Gastroesophageal sphincter (tissue), 4 donors: ENCODE measurements at regions not wholly inside any gene's neighbourhood (a gene's known extent, or its start where the extent isn't known, plus 50 kb on each side); places are given as distances from the start of the nearest gene placed in this dataset.

ENCODE experiments used
- ATAC-seq: fragments of 150-250 bp; one replicate; pipeline ENCODE4 v1.9.1; 2016; ENCODE audit warnings: mild to moderate bottlenecking, moderate library complexity
- H3K27ac ChIP-seq, 4 donors: fragments of 200-600 bp; sonication (generic) in 3 of 4; 1 replicate in 3 of 4; 2 replicates in 1 of 4; pipeline ENCODE4 v1.5.1; 2016 to 2019
- H3K27me3 ChIP-seq: fragments of 200-600 bp; sonication (generic); one replicate; pipeline ENCODE4 v1.5.1; 2019
- H3K36me3 ChIP-seq, 2 donors: fragments of 200-600 bp; sonication (generic); one replicate each; pipeline ENCODE4 v1.5.1; 2019; ENCODE audit warnings: control low read depth in 1 of 2
- H3K4me1 ChIP-seq, 3 donors: fragments of 200-600 bp; sonication (generic); 1 replicate in 2 of 3; 2 replicates in 1 of 3; pipeline ENCODE4 v1.5.1; 2016 to 2019; ENCODE audit warnings: control low read depth in 2 of 3
- H3K4me3 ChIP-seq, 2 donors: fragments of 200-600 bp; sonication (generic); one replicate each; pipeline ENCODE4 v1.5.1; 2019; ENCODE audit warnings: mild to moderate bottlenecking in 1 of 2, moderate library complexity in 1 of 2
- H3K9me3 ChIP-seq, 3 donors: fragments of 200-600 bp; sonication (generic); one replicate each; pipeline ENCODE4 v1.5.1; 2017 to 2019; ENCODE audit warnings: control low read depth in 2 of 3
- EP300 ChIP-seq: sonication (generic); formaldehyde crosslinking; IDR thresholded peaks from one replicate; pipeline ENCODE4 v1.6.1; 2017; ENCODE audit warnings: antibody characterized with exemption, mild to moderate bottlenecking
- POLR2A ChIP-seq, 2 donors: fragments of 450-650 bp; IDR thresholded peaks; one replicate each; pipeline ENCODE4 v1.6.1; 2017; ENCODE audit warnings: antibody characterized with exemption in 2 of 2, mild to moderate bottlenecking in 2 of 2, moderate library complexity in 1 of 2
- POLR2AphosphoS5 ChIP-seq: sonication (generic); formaldehyde crosslinking; IDR thresholded peaks from one replicate; pipeline ENCODE4 v1.6.1; 2017; ENCODE audit warnings: antibody characterized with exemption
- WGBS, 2 donors: methylation state at CpG; one replicate each; pipeline ENCODE4 v1.1.5; 2018; ENCODE audit warnings: low coverage in 1 of 2; 5-methylcytosine and 5-hydroxymethylcytosine counted together
- TF ChIP-seq, protein P1 (sequence below), 4 experiments: fragments of 200-600 bp in 2 of 4; fragments of 450-650 bp in 2 of 4; sonication (generic) in 1 of 4; IDR thresholded peaks; one replicate each; pipeline ENCODE4 v1.5.1; 2017 to 2019; ENCODE audit warnings: antibody characterized with exemption in 4 of 4, mild to moderate bottlenecking in 2 of 4, moderate library complexity in 2 of 4

DNA sequence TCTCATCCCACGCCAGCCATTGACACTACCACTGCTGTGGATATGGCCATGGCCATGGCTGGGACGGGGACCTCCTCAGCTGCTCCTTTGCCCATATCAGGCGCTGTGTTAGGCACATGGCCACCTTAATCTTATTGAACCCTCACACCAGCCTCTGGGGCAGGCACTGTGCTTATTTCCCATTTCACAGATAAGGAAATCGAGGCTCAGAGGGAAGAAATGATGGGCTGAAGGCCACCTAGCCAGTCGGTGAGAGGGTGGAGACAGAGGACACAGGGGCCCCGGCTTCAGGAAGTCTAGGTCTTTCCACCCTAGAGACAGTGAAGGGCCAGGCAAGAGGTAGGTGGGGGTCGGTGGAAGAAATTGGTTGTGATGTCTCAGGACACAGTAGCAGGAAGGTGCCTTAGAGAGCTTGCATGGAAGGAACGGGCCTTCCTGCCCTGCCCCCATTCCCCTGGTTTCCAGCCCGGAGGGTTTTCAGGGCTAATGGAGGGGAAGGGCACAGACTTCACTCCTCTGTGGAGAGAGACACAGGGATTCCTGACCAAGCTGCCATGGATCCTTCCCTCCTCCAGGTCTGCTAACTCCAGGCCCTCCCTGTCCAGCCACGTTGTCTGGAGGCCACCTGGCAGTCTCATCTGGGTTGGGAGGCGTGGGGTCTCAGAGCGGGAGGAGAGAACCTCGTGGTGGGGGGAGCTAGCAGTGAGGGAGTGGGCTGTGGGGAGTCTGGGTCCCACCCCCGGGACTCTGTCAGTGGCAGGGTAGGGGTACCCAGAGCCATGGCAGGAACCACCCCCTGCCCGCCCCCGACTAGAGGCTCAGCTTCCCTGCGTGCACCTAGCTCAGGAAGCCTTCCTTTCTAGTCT is 120.4 kb downstream of the VEGFA start:
- H3K4me1 ChIP-seq = no peaks in the 10 kb centered on the region
- no peaks in the 10 kb centered on the region for H3K36me3 ChIP-seq
- TF ChIP-seq POLR2A (IDR thresholded peaks at IDR 0.05) (no peak), POLR2AphosphoS5 (no peak)
- WGBS, 2 donors = 78 to 79% methylated on average over 2 to 9 of the region's 17 CpGs
- no peak overlapping the region for H3K4me3 ChIP-seq
- H3K27me3 ChIP-seq = peaks cover 23% of the 10 kb centered on the region
- H3K27ac ChIP-seq = no peak overlapping the region
- no peaks in the 10 kb centered on the region for H3K9me3 ChIP-seq
- no peak for ATAC-seq

DNA sequence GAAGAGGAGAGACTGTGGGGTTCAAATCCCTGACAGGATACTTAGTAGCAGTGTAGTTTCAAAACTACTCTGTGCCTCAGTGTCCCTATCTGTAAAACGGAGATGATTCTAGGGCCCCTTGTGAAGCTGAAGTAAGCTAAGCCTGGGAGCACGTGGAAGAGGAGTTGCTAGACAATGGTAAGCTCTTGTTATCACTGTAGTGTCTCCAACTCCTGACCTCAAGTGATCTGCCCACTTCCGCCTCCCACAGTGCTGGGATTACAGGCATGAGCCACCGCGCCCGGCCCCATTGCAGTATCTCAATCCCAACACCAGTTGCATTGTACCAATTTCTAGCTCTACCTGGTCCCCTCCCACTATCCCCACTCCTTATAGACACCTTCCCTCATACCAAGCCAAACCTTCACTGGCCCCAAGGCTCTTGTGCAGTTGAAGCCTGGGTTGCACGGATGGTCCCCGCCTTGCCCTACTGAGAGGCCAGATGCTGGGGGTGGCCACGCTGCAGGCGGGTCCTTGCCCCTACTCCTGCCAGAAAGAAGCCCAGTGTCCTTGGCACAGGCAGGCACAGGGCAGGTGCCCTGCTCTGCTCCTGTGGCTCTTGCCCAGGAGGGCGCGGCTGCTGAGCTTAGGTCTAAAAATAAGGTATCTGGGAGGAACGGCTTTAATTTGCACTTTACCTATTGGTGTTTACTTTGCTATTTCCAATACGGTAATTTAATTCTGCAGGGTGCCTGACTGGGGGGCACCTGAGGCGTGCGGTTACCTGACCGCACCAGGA is 118.1 kb downstream of the VEGFA start:
- WGBS, 2 donors = 80 to 89% methylated on average over 4 to 8 of the region's 17 CpGs
- Histone ChIP-seq H3K4me1 (no peaks in the 10 kb centered on the region), H3K27me3 (peaks cover 23% of the 10 kb centered on the region), H3K36me3 (no peaks in the 10 kb centered on the region), H3K27ac (no peak overlapping the region), H3K9me3 (no peaks in the 10 kb centered on the region), H3K4me3 (no peak overlapping the region)
- TF ChIP-seq, protein P1, sequence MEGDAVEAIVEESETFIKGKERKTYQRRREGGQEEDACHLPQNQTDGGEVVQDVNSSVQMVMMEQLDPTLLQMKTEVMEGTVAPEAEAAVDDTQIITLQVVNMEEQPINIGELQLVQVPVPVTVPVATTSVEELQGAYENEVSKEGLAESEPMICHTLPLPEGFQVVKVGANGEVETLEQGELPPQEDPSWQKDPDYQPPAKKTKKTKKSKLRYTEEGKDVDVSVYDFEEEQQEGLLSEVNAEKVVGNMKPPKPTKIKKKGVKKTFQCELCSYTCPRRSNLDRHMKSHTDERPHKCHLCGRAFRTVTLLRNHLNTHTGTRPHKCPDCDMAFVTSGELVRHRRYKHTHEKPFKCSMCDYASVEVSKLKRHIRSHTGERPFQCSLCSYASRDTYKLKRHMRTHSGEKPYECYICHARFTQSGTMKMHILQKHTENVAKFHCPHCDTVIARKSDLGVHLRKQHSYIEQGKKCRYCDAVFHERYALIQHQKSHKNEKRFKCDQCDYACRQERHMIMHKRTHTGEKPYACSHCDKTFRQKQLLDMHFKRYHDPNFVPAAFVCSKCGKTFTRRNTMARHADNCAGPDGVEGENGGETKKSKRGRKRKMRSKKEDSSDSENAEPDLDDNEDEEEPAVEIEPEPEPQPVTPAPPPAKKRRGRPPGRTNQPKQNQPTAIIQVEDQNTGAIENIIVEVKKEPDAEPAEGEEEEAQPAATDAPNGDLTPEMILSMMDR (IDR thresholded peaks at IDR 0.05) = no peak
- TF ChIP-seq EP300 (no peak), POLR2AphosphoS5 (no peak), POLR2A (IDR thresholded peaks at IDR 0.05) (no peak)
- ATAC-seq = no peak

- ATAC-seq = no peak
- TF ChIP-seq, protein P1 (IDR thresholded peaks at IDR 0.05) = no peak
- TF ChIP-seq POLR2A (IDR thresholded peaks at IDR 0.05) = no peak
- TF ChIP-seq EP300 = no peak
- TF ChIP-seq POLR2AphosphoS5 = no peak
- WGBS, 2 donors = 80% methylated on average over 1 of the region's 12 CpGs; no CpG with 5 or more reads in 1 of the 2 donors
- Histone ChIP-seq H3K27me3 (peaks cover 23% of the 10 kb centered on the region), H3K9me3 (no peaks in the 10 kb centered on the region), H3K27ac (no peak overlapping the region), H3K4me1 (no peaks in the 10 kb centered on the region), H3K36me3 (no peaks in the 10 kb centered on the region), H3K4me3 (no peak overlapping the region)
These were observed 117.4 kb downstream of the VEGFA start for GRCh38 chr6:43887340-43887858.

GRCh38 chr6:43886717-43887339 is 116.8 kb downstream of the VEGFA start:
- peaks cover 21% of the 10 kb centered on the region for H3K27me3 ChIP-seq
- no peak overlapping the region for H3K4me3 ChIP-seq
- H3K27ac ChIP-seq = no peak overlapping the region
- H3K4me1 ChIP-seq = no peaks in the 10 kb centered on the region
- H3K36me3 ChIP-seq = no peaks in the 10 kb centered on the region
- WGBS, 2 donors = 80 to 92% methylated on average over 3 to 4 of the region's 7 CpGs
- H3K9me3 ChIP-seq = no peaks in the 10 kb centered on the region
- ATAC-seq = no peak
- no peak for TF ChIP-seq POLR2A (IDR thresholded peaks at IDR 0.05)
- no peak for TF ChIP-seq POLR2AphosphoS5
- no peak for TF ChIP-seq EP300
- TF ChIP-seq, protein P1 (IDR thresholded peaks at IDR 0.05) = no peak

DNA sequence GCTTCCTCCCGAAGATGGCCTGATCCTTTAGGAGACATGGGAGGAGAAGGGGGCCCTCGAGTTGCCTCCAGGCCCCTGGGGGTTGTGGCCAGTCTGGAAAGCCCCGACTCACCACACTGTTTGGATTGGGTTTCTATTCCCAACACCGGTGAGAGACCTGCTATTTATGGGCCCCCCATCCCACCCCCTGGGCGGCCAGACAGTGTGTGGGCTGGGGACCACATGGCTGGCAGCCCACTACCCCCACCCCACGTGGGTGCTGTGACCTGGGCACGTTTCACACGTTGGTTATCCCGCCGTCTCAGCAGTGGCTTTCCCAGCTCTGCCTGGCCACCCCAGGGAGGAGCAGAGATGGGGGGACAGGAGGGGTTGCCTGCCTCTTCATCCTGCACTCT is 116.1 kb downstream of the VEGFA start:
- no peak for ATAC-seq
- Histone ChIP-seq H3K36me3 (no peaks in the 10 kb centered on the region), H3K4me1 (no peaks in the 10 kb centered on the region), H3K9me3 (no peaks in the 10 kb centered on the region), H3K4me3 (no peak overlapping the region), H3K27ac (no peak overlapping the region), H3K27me3 (peaks cover 14% of the 10 kb centered on the region)
- 86% methylated on average over 2 of the region's 10 CpGs; no CpG with 5 or more reads in 1 of the 2 donors for WGBS, 2 donors
- TF ChIP-seq EP300 = no peak
- no peak for TF ChIP-seq POLR2A (IDR thresholded peaks at IDR 0.05)
- TF ChIP-seq, protein P1 (IDR thresholded peaks at IDR 0.05) = no peak
- TF ChIP-seq POLR2AphosphoS5 = no peak
